ENCODE measurements at regions not wholly inside any gene's neighbourhood (a gene's known extent, or its start where the extent isn't known, plus 50 kb on each side); places are given as distances from the start of the nearest gene placed in this dataset.

GRCh38 chr3:193951859-193952258 lies 184.1 kb upstream of the HES1 start:
- TF ChIP-seq ZNF175 (tag by site-specific recombination; IDR thresholded peaks at IDR 0.05) (no peak), PBX3 (CRISPR knock-in tag; IDR thresholded peaks at IDR 0.05) (no peak), ZNF146 (tag by site-specific recombination; IDR thresholded peaks at IDR 0.05) (no peak), ZNF274 (IDR thresholded peaks at IDR 0.05; ENCODE audit: low read length) (no peak), ZNF274 (tag by site-specific recombination; IDR thresholded peaks at IDR 0.05; ENCODE audit: borderline replicate concordance) (no peak), ZBTB7A (tag by site-specific recombination; IDR thresholded peaks at IDR 0.05; ENCODE audit: low read depth) (no peak)

All from HEK293 (cell line).